SH-SY5Y (cell line): ENCODE measurements at regions not wholly inside any gene's neighbourhood (a gene's known extent, or its start where the extent isn't known, plus 50 kb on each side); places are given as distances from the start of the nearest gene placed in this dataset.

Experiments used
- GATA2 ChIP-seq: IDR thresholded peaks from 2 replicates; pipeline ENCODE4 v1.6.1; 2011; ENCODE audit warnings: mild to moderate bottlenecking, low read depth, low read length
- GATA3 ChIP-seq: IDR thresholded peaks from 2 replicates; pipeline ENCODE4 v1.6.1; 2011; ENCODE audit warnings: low read depth, mild to moderate bottlenecking, low read length, moderate library complexity

- TF ChIP-seq GATA3 (no peak), GATA2 (no peak)
Observed at GRCh38 chr3:63089751-63090132, 188.4 kb upstream of the SYNPR start.

- TF ChIP-seq GATA3 (no peak), GATA2 (no peak)
Observed at GRCh38 chr3:63090656-63091055, 187.5 kb upstream of the SYNPR start.

GRCh38 chr3:63092515-63092914, 185.6 kb upstream of the SYNPR start:
- no peak for TF ChIP-seq GATA2
- no peak for TF ChIP-seq GATA3

GRCh38 chr3:63094642-63095408, 183.3 kb upstream of the SYNPR start:
- no peak for TF ChIP-seq GATA3

- TF ChIP-seq GATA3: no peak
- no peak for TF ChIP-seq GATA2
Observed at GRCh38 chr3:63096248-63097058, 181.7 kb upstream of the SYNPR start.

GRCh38 chr3:63097396-63097795, 180.7 kb upstream of the SYNPR start:
- no peak for TF ChIP-seq GATA2
- TF ChIP-seq GATA3: no peak

- TF ChIP-seq GATA2 (no peak), GATA3 (no peak)
Observed at GRCh38 chr3:63116922-63117321, 161.2 kb upstream of the SYNPR start.

GRCh38 chr3:63124090-63124489, 154.0 kb upstream of the SYNPR start:
- TF ChIP-seq GATA2: no peak
- TF ChIP-seq GATA3: no peak

GRCh38 chr3:63126530-63126929, 151.6 kb upstream of the SYNPR start:
- TF ChIP-seq GATA2: no peak
- TF ChIP-seq GATA3: no peak

GRCh38 chr3:63128380-63128779, 149.7 kb upstream of the SYNPR start:
- TF ChIP-seq GATA2 (no peak), GATA3 (no peak)

- TF ChIP-seq GATA2 (no peak), GATA3 (no peak)
Observed at GRCh38 chr3:63130625-63131024, 147.5 kb upstream of the SYNPR start.

GRCh38 chr3:63132461-63133250, 145.5 kb upstream of the SYNPR start:
- TF ChIP-seq GATA3 (no peak), GATA2 (no peak)

GRCh38 chr3:63135367-63135766, 142.7 kb upstream of the SYNPR start:
- TF ChIP-seq GATA2 (no peak), GATA3 (no peak)

GRCh38 chr3:63142681-63143080, 135.4 kb upstream of the SYNPR start:
- no peak for TF ChIP-seq GATA2
- no peak for TF ChIP-seq GATA3

- TF ChIP-seq GATA3 (no peak), GATA2 (no peak)
Observed at GRCh38 chr3:63146154-63146553, 132.0 kb upstream of the SYNPR start.
